RPMI7951 (cell line): ENCODE measurements at regions not wholly inside any gene's neighbourhood (a gene's known extent, or its start where the extent isn't known, plus 50 kb on each side); places are given as distances from the start of the nearest gene placed in this dataset.
A peak's percentile ranks its signal among the peaks of the same experiment; 100 is the strongest.

Experiments used
- DNase-seq: peaks from one replicate; pipeline ENCODE4 v3.0.0-alpha.2; 2012; ENCODE audit warnings: low read depth

DNA sequence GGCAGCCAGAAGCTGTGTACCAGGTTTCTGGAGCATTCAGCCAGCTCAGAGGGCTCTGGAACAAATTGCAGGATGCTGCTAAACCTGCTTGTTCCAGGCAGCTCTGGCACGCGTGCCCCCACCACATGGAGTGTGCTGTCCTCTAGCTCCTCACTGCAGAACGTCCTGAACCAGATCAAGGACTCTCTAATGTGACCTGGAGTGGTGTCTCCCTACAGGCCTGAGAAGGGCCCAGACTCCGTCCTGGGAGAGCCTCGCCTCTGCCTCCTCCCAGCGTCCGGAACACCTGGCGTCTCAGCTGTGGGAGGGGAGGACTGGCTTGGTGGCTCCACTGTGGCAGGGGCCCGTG lies 115.6 kb upstream of the GPC1 start:
- no peak for DNase-seq

DNA sequence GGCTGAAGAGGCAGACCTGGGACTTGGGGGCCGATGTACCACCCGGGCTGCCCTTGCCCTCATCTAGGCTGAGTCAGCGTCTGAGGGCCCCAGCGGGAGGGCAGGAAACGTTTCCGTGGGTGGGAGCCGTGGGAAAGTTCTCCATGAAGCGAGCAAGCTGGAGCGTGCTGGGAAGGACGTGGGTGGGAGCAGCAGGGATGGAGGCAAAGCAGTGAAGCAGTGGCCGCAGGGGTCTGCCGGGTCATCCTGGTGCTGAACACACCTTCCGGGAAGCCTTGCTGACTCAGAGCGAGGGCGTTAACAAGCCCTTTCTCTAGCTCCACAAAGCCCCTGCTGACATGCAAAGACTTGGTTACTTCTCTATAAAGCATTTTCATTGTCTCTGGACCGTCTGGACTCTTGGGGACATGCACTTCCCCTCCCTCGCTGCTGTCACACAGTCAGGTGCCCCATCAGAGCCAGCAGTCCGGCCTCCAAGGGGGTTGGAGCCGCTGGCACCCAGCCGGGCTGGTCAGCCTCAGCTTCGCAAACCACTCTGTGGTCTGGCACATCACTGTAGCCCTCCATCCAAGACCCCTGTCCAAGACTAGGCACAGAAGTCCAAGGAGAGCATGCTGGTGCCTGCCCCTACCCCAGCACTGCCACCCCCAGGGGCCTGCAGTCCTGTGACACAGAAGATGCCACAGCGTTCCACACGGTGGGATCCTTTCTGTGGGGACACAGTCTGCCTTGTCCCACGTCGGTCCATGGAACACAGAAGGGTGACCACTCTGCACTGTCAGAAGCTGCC lies 115.1 kb upstream of the GPC1 start:
- peak; percentile 88 for DNase-seq

DNA sequence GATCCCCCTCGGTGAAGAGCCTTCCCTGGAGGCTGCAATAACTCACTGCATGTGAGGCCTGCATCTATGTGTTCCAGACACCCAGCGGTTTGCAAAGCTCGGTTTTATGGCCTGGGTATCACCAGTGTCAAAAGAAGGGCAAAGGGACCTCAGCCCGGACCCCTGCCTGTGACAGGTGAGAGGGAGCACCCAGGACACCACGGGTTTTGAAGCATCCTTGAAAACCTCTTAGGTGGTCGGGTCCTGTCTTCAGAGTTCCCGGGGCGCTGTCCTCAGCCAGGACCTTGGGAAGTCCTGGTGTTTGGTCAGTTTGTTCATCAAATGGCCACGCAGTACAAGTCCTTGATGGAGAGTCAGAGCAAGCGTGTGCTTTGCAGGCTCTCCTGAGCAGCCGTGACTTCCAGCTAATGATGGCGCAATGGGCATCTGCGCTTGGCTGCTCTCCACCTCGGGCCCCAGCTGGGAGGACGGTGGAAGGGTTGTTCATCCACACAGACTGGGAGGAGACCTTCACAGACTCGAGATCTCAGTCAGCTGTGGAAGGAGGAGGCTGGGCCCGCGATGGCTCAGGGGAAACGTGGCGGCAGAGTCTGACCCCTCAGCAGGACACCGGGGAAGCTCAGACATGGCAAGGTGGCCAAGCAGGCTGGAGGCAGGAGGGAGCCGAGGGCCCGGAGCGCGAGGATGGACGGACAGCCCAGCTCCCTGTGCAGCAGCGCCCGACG lies 113.1 kb upstream of the GPC1 start:
- DNase-seq: peak; percentile 66

DNA sequence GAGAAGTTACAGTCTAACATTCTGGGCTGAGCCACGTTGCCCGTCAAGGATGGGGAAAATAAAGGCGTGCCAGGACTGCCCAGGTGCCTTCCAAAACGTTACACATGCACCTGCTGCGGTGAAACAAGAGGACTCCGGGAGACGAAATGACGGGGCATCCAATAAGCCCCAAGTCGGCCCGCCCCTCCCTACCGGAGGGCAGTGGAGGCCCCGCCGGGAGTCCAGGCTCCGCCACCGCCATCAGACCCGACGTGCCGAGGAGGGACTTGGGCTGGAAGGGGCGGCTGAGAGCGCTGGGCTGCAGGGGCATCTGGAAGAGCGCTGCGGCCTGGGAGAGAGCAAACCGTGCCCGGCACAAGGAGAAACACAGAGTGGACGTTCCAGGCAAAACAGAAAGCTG lies 112.5 kb upstream of the GPC1 start:
- no peak for DNase-seq

DNA sequence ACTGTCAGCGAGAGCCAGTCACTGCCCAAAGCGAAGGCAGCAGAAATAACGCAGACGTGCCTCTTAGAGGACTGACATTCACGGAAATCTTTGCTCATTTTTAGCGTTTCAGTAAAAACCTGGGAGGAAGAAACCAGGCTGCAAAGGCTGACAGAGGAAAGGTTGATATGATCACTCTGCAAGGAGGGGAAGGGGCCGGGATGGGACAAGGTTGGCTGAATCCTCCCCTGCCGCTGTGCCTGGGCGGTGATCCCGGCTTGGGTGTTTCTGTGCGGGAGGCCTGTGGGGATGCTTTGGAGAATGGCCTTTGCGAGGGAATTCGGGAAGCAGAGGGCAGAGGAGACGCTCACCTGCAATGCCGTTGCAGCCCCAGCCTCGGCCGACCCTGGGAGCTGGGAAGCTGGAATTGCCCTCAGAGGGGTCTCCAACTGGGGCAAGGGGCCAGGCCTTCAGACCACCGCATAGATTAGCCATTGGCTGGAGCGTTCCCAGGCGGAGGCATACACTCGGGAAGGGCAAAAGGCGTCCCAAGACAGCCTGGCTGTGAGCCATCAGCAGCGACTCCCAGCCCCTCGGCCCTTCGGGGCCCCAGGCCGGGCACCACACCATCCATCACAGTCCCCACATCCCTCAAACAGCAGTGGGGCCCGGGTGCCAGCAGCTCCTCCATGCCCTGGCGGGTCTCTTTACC lies 111.7 kb upstream of the GPC1 start:
- no peak for DNase-seq

DNA sequence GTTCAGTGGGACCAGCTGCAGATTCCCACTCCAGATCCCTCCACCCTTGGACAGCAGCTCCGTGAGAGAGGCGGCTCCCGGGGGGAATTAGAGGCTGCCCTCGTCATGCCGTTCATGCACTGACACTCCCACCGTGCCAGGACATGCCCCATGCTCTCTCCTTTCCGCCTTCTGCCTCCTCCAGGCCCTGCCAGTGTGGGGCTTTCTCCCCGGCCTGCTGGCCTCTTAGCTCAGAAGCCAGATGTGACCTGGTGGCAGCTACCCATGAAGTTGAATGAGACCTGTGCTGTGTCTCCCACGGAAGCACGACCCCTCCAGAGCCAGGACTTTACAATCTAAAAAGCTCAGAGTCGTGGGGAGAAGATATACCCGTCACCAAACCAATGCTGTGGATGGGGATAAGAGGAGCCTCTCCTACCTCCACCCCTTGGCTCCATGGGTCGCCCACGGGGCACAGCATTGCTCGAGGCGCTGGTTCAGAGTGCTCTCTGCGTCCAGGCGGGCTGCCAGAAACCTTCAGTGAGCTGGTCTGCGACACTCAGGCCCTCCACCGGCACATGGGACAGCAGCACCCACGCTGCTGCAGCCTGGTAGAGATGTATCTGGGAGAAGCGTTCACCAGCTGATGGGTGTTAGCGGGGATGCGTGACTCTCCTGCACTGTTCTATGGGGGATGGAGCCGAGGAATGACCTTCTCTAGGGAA lies 111.0 kb upstream of the GPC1 start:
- DNase-seq: no peak

DNA sequence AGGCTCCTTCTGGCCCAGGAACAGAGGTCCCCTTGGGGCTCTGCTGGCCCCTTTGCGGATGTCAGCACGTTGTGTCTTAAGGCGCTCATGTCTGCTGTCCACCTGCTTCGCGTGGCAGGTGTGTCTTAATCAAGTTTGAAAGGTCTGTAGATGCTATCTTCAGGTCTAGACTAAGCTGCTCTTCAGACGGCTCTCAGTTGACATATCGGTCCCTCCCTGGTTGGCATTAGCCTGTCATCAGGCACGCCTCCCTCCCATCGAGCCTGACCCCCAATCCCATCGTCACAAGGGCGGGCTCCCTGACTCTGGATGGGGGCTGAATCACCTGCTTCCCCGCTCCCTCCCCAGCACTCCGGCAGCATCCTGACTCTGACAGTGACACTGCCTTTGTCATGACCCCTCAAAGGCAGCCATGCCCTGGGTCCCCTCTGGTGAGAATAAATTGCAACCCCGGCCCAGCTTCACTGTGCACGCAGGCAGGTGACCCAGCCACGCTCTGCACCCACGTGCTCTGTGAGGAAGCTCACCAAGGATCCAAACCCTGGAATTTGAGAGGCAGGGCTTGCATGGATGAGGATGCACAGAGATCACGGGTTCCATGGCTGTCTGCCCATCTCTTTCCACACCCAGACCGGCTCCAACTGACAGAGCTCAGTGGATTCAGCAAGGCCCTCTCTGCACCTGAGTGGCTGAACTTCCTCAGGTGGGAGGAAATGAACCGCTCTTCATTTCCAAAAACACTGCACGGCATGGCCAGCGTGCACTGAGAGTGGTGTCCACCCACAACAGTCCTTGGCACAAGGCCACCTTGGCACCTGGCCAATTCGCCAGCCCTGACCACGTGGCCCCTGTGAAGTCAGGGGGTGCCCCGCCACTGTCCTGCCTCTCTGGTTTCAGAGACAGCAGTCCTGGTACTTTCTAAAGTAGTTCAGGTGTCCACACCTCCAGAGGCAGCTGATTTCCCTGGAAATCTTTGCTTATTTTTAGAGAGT lies 110.2 kb upstream of the GPC1 start:
- DNase-seq: no peak

DNA sequence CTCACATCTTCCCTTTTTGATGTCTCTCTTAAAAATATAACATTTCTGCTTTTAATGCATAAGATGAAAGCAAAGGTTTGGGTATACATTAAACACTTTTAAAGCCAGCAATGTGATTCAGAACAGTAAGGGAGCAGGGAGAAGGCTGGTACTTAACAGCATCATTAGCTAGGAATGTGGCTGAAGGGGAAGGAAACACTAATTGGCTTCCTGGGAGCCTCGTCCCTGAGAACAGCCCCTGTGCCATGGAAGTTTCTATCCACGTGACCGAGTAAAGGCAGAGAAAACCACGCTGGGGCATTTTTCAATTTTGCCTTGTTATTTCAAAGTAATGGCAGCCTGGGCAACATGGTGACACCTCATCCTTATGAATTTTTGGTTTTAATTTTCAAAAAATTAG lies 109.2 kb upstream of the GPC1 start:
- DNase-seq: peak; percentile 33

DNA sequence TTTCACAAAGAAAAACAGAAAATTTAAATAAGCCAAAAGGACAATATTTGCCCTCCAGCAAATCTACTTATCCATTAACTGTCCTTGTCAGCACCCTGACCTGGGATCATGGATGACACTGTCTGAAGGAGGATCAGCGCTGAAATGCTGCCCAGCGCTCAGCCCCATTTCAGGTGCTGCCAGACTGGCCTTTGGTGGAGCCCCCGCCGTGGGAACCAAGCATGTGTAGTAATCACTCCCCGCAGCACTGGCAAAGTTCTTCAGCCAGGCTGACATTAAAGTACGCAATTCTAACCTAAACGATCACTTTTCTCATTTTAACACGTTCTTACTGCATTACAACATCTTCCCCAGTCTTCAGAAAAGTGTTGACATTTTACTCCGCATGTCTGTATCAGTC lies 108.6 kb upstream of the GPC1 start:
- DNase-seq: no peak

DNA sequence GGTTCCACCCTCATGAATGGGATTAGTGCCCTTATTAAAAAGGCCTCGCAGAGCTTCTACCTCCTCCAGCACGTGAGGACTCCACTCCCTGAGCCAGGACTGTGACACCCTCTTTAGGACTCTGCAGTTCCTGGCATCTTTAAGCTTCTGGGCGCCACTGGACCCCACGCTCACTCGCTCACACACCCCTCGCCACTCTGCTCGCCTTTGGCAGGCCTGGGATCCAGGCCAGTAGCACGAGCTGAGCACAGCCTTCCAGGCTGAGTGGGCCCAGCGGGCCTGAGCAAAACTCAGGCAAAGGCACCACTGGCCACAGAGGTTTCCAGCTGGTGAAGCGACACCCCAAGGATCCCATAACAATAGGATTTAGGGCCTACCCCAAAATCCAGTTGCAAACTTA lies 107.9 kb upstream of the GPC1 start:
- DNase-seq: no peak

DNA sequence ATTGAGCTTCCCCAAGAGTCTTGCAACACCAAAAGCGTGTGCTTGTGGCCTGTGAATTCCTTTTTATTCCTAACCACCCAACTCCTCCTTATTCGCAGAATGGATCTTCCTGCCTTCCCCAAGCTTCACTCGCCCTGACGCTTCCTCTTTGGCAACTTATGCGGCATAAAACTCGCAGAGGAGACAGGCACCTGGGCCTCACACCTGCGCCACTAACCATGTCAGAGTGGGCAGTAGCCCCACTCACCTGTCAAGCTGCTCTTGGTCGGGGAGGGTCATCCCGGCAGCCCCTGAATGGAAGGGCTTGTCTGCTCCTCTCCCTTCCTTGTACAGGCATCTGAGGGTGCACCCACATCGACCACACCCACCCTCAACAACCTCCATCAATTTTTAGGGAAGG lies 106.9 kb upstream of the GPC1 start:
- DNase-seq: no peak

DNA sequence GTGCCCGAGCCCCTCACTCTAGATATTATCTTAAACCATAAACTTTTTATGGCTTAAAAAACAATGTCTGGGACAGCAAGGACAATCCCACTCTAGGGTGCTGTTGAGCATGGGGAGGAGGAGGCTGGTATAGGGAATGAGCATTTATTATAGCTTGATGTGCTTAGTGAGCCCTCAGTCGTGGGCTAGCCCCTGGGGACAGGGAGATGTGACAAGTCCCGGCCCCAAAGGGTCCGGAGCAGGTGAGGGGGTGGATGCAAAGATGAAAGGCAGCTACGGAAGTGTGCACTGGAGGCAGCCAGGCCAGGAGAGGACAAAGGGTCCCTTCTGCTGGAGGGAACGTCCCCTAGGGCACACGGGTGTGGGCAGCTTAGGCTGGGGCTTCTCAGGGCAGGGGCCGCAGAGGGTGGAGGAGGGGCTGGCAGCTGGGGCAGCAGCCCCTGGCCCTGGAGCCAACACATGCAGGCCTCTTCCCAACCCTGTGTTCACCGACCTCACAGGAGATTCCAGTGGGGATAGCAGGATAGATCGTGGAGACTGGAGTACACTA lies 106.3 kb upstream of the GPC1 start:
- DNase-seq: no peak

DNA sequence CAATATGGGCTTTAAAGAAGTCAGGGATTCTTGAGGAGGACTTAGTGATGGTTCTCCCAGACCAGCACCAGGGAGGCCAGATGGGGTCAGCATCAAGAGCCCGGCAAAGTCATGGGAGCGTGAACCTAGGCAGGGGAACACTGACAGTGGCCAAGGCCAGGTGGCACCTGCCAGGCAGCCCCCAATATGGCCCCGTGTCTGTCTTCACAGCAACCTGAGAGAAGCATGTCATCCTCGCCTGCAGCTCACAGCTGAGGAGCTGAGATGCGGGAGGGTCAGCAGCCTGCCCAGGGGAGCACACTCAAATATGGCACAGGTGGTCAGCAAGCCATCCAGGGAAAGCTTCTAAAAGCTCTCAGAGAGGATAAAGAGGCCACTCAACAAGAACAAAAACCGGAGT lies 105.7 kb upstream of the GPC1 start:
- DNase-seq: no peak

DNA sequence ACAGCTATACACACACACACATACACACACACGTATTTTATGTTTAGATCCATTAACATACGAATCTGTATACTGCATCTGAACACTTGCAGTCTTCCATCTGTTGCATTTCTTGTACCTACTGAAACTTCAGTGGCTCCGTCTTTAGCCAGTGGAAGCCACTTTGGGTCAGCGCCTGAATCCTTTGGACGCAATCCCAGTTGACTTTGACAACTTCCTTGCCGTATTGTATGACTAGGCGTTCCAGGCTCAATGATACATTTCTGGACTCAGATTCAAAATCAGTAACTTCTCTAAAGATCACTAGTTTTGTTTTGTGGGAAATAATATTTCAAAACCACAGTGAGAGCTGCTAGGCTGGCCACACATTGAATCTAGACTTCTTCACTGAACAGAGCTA lies 101.5 kb upstream of the GPC1 start:
- DNase-seq: no peak

DNA sequence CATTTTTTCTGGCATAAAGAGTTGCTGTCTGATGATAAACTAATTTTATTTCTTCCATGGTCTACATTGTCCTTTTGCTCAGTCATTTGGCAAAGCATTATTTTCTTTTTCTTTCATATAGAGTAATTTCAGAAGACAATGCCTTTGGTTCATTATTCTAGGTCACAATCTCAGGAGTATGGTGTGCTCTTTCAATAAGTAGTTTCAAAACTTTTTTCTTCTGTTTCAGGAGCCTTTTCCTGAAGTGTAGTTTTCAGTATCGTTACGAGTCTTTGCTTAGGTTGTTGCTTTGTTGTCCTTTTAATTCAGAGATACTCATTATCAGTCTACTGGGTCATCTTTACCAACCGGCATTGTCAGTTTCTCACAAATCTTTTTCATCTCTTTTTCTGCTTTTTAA lies 100.4 kb upstream of the GPC1 start:
- DNase-seq: no peak

DNA sequence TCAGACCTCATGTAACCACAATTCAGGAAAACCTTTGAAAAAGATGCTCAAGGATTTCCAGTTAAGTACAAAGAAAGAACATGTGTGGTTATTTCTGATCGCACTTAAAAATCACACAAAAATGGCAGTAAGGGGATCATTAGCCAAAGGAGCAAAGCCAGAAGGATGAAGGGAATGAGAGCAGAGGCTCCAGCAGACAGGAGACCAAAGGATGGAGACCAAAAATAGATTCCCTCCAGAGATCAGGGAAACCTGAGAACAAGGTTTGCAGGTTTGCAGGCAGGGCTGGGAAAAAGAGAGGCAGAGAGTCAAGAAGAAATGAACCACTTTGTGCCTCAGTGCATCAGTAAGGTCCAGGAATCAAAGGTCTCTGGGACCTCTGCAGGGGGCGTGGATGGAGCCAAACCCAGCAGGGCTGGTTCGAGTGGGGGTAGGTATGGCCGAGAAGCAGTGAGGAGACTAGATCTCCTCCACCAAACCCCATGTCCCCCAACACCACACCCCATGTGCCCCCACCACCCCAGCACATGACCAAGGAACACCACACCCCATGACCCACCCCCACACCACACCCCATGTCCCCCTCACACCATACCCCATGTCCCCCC lies 98.5 kb upstream of the GPC1 start:
- no peak for DNase-seq

DNA sequence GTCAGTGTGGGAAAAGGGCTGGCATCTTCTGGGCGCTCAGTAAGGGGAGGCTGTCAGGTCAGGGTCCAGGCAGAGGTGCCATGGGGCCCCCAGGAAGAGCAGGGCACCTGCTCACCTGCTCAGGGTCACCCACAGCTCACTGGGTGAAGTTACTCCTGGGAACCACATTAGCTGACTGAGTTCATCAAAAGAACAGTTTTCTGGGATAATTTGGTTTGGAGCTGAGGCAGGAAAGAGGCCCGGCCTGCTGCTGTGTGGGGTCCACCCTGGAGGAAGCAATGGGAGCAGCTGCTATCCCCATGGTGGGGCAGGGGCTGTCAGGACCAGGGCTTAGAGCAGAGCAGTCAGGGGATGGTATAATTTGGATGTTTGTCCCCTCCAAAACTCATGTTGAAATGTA lies 97.2 kb upstream of the GPC1 start:
- DNase-seq: no peak

DNA sequence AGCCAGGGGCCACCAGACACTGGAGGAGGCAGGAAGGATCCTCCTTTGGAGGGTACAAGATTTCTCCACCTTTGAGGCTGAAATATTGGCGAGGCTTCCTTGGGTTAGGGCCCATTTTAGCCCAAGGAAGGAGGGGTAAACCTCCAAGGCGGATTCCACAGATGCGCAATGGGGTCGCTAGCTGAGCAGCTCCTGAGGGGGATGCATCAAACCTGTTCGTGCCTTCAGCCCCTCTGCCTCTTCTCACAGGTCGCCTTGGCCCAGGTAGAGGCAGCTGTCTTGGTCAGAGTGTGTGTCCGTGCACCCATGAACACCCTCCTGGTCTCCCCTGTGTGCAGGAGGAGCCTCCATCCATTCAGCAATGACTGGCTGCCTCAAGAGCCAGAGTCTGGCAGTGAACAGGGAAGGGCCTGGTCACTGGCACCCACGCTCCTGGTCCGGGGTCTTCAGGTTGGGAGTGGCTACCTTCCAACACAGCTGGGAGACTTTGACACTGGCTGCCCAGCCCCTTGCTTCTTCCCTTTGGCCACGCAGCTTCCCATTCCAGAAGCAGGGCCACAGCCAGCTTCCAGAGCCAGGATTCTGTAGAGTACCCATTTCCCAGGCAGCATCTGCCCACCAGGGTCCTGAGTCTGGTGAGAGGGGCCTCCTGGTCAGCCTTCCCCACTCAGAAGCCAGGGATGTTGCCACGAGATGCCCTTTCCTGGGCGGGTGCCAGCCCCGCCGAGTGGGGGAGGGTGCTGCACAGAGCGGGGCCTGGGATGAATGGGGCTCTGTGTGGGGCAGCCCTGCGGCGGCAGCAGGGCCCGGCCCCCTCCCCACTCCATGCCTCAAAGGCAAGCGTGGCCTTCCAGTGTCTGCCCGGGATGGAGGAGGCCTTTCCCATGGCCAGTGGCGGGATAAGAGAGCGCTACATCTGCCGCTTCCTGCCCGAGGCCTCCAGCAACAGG lies 95.8 kb upstream of the GPC1 start:
- no peak for DNase-seq

DNA sequence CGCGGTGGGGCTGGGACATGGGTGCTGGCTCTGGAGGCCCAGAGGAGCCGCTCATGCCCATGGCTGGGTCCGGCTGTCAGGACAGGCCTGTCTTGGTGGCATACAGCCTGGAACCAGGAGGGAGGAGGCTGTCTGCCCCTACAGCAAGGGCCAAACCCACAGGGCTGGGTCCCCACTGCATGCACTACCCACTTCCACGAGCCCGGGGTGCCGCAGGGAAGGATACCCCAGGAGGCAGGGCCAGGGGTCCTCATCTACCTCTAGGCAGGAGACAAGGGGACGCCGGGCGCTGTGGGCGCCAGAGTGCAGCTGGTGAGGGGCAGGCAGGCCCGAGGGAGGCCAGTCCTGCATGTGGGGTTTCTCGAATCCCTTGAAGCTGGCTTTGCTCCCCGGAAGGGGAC lies 95.1 kb upstream of the GPC1 start:
- DNase-seq: no peak
